ENCODE measurements at regions not wholly inside any gene's neighbourhood (a gene's known extent, or its start where the extent isn't known, plus 50 kb on each side); places are given as distances from the start of the nearest gene placed in this dataset.

DNA sequence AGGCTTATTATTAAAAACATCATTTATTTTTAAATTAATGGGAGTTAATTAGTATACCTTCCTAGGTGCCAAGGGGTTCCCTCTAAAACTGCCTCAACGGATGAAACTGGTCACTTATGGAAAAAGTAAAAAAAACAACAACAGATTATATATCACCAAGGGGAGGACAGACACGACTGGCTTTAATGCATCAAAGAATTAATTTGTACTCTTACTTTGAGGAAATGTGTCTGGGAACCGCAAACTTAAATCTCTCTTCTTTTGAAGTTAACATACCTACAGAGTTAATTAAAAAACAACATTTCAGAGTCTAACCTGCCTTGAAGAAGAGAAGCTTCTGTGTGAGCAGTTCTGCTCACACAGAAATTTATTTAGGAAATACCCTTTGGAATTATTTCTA, 354.6 kb downstream of the LRRC70 start:
- no peaks in the 10 kb centered on the region for H3K9me3 Mint-ChIP-seq (ENCODE audit: low read depth, unreplicated experiment)
- BruUV-seq (replicated peaks): no TSS peak
- intact Hi-C loops (cut with micrococcal nuclease; ENCODE audit: unreplicated experiment): no loop called here
- H3K36me3 Mint-ChIP-seq (ENCODE audit: insufficient read depth, unreplicated experiment): no peaks in the 10 kb centered on the region
- H3K4me1 Mint-ChIP-seq (ENCODE audit: low read depth, unreplicated experiment): no peaks in the 10 kb centered on the region
- CTCF ChIA-PET: no interaction called here
- no peak overlapping the region for H3K4me3 Mint-ChIP-seq (ENCODE audit: low read depth, unreplicated experiment)
- H3K27me3 Mint-ChIP-seq (ENCODE audit: unreplicated experiment): no peaks in the 10 kb centered on the region
- TF ChIP-seq, protein P1, sequence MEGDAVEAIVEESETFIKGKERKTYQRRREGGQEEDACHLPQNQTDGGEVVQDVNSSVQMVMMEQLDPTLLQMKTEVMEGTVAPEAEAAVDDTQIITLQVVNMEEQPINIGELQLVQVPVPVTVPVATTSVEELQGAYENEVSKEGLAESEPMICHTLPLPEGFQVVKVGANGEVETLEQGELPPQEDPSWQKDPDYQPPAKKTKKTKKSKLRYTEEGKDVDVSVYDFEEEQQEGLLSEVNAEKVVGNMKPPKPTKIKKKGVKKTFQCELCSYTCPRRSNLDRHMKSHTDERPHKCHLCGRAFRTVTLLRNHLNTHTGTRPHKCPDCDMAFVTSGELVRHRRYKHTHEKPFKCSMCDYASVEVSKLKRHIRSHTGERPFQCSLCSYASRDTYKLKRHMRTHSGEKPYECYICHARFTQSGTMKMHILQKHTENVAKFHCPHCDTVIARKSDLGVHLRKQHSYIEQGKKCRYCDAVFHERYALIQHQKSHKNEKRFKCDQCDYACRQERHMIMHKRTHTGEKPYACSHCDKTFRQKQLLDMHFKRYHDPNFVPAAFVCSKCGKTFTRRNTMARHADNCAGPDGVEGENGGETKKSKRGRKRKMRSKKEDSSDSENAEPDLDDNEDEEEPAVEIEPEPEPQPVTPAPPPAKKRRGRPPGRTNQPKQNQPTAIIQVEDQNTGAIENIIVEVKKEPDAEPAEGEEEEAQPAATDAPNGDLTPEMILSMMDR (IDR thresholded peaks at IDR 0.05; ENCODE audit: unreplicated experiment): no peak
- DNase-seq: no peak
- H3K27ac Mint-ChIP-seq (ENCODE audit: unreplicated experiment): no peak overlapping the region

DNA sequence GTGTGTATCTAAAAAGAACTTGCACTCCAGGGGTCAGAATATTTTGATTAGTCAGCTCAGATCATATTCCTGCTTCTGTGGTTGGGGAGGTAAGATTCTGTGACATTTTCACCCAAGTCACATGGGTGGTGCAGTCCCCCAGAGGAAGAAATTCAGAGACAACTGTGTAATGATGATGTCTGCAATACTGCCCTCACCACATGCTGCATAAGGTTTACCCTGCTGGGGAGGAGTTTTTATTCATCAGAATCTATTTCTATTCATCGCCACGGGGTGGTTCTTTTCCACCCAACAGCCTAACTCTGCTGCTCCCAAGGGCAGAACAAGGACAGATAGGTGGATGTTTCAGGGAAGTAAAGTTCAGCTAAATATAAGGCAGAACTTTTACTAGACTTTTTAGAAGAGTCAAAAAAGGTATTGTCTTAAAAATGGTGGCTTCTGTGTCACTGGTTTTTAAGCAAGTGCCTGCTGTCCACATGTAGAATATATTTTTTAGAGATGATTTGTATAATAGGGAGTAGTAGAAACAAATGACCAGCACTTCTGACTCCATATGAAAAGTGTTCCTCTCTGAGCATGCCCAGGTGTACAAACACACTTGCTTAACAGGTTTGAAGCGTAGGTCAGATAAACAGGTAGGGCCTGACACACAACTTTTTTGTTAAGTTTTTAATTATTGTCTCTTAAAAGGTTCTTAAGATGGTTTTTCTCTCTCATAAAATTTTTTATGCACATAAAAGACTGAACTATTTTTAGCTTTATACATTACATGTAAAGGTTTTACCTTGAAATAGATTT, 352.7 kb downstream of the LRRC70 start:
- Mint-ChIP-seq H3K4me1 (ENCODE audit: low read depth, unreplicated experiment) (no peaks in the 10 kb centered on the region), H3K27ac (ENCODE audit: unreplicated experiment) (no peak overlapping the region), H3K9me3 (ENCODE audit: low read depth, unreplicated experiment) (no peaks in the 10 kb centered on the region), H3K27me3 (ENCODE audit: unreplicated experiment) (no peaks in the 10 kb centered on the region), H3K4me3 (ENCODE audit: low read depth, unreplicated experiment) (no peak overlapping the region), H3K36me3 (ENCODE audit: insufficient read depth, unreplicated experiment) (no peaks in the 10 kb centered on the region)
- BruUV-seq (replicated peaks): no TSS peak
- intact Hi-C loops (cut with micrococcal nuclease; ENCODE audit: unreplicated experiment): no loop called here
- TF ChIP-seq, protein P1 (IDR thresholded peaks at IDR 0.05; ENCODE audit: unreplicated experiment): no peak
- DNase-seq: no peak
- CTCF ChIA-PET: no interaction called here

DNA sequence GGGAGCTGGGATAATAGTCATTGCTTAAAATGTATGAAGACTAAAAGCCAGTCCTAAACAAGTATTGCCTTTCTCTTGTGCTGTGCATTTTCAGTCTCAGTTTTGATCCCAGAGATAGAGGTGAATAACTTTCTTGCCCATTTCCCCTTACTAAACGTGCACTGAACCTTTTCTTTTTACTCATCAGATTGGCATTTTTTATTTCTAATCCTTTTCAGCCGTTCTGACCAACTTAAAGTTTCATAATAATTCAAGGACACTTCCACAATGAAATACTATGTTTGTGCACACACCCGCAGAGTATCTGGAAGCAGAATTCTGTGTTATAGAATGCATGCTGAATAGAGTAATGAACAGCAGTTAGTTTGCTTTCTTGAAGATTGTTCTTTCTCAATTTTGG, 343.6 kb downstream of the LRRC70 start:
- BruUV-seq (replicated peaks): no TSS peak
- H3K9me3 Mint-ChIP-seq (ENCODE audit: low read depth, unreplicated experiment): no peaks in the 10 kb centered on the region
- no peak overlapping the region for H3K27ac Mint-ChIP-seq (ENCODE audit: unreplicated experiment)
- CTCF ChIA-PET: no interaction called here
- no peak for DNase-seq
- H3K27me3 Mint-ChIP-seq (ENCODE audit: unreplicated experiment): peaks cover 2% of the 10 kb centered on the region
- intact Hi-C loops (cut with micrococcal nuclease; ENCODE audit: unreplicated experiment): no loop called here
- H3K4me3 Mint-ChIP-seq (ENCODE audit: low read depth, unreplicated experiment): no peak overlapping the region
- no peaks in the 10 kb centered on the region for H3K4me1 Mint-ChIP-seq (ENCODE audit: low read depth, unreplicated experiment)
- no peaks in the 10 kb centered on the region for H3K36me3 Mint-ChIP-seq (ENCODE audit: insufficient read depth, unreplicated experiment)
- TF ChIP-seq, protein P1 (IDR thresholded peaks at IDR 0.05; ENCODE audit: unreplicated experiment): no peak

DNA sequence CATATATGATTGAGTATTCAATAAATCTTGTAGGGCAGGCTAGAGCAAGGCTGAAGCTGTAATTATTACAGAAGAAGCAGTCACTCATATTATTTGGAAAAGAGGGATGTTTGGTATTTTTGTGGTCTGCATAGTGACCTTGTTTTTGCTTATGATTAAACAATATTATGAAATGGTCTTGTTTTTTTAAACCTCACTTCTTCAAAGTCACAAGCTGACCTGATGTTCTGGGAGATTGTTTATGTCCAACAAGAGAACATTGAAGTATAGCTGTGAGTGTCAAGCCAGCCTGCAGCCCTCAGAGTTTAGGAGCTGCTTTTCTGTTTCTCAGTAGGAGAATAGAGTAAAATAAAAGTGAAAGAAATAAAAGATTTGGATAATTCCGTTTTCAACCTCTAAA, 342.2 kb downstream of the LRRC70 start:
- CTCF ChIA-PET: no interaction called here
- no peak overlapping the region for H3K4me3 Mint-ChIP-seq (ENCODE audit: low read depth, unreplicated experiment)
- H3K27ac Mint-ChIP-seq (ENCODE audit: unreplicated experiment): no peak overlapping the region
- DNase-seq: no peak
- TF ChIP-seq, protein P1 (IDR thresholded peaks at IDR 0.05; ENCODE audit: unreplicated experiment): no peak
- no peaks in the 10 kb centered on the region for H3K36me3 Mint-ChIP-seq (ENCODE audit: insufficient read depth, unreplicated experiment)
- H3K27me3 Mint-ChIP-seq (ENCODE audit: unreplicated experiment): peaks cover 11% of the 10 kb centered on the region
- H3K4me1 Mint-ChIP-seq (ENCODE audit: low read depth, unreplicated experiment): no peaks in the 10 kb centered on the region
- intact Hi-C loops (cut with micrococcal nuclease; ENCODE audit: unreplicated experiment): no loop called here
- BruUV-seq (replicated peaks): no TSS peak
- no peaks in the 10 kb centered on the region for H3K9me3 Mint-ChIP-seq (ENCODE audit: low read depth, unreplicated experiment)

Measured in Calu3 (cell line).